ENCODE measurements at regions not wholly inside any gene's neighbourhood (a gene's known extent, or its start where the extent isn't known, plus 50 kb on each side); places are given as distances from the start of the nearest gene placed in this dataset.
A peak's percentile ranks its signal among the peaks of the same experiment; 100 is the strongest.

GRCh38 chr12:114790276-114790675 is 106.3 kb upstream of the TBX3 start:
- DNase-seq (ENCODE audit: low spot score in 2 of 2, unreplicated experiment in 2 of 2): no peak
- no peak for TF ChIP-seq CTCF (IDR thresholded peaks at IDR 0.05; ENCODE audit: unreplicated experiment)
- Mint-ChIP-seq H3K36me3 (no peaks in the 10 kb centered on the region), H3K9me3 (no peaks in the 10 kb centered on the region), H3K4me3 (no peak overlapping the region), H3K27ac (peak overlapping the region; percentile 3), H3K4me1 (peaks cover 20% of the 10 kb centered on the region), H3K27me3 (ENCODE audit: low read depth) (no peaks in the 10 kb centered on the region)

GRCh38 chr12:114789821-114790220 is 105.8 kb upstream of the TBX3 start:
- peaks cover 21% of the 10 kb centered on the region for H3K4me1 Mint-ChIP-seq
- peak overlapping the region; percentile 8 for H3K27ac Mint-ChIP-seq
- no peak for DNase-seq (ENCODE audit: low spot score in 2 of 2, unreplicated experiment in 2 of 2)
- TF ChIP-seq CTCF (IDR thresholded peaks at IDR 0.05; ENCODE audit: unreplicated experiment): no peak
- H3K36me3 Mint-ChIP-seq: peaks cover 2% of the 10 kb centered on the region
- no peaks in the 10 kb centered on the region for H3K27me3 Mint-ChIP-seq (ENCODE audit: low read depth)
- H3K9me3 Mint-ChIP-seq: no peaks in the 10 kb centered on the region
- H3K4me3 Mint-ChIP-seq: no peak overlapping the region

- Mint-ChIP-seq H3K4me1 (peaks cover 27% of the 10 kb centered on the region), H3K9me3 (no peaks in the 10 kb centered on the region), H3K36me3 (peaks cover 2% of the 10 kb centered on the region), H3K27ac (no peak overlapping the region), H3K4me3 (no peak overlapping the region), H3K27me3 (ENCODE audit: low read depth) (no peaks in the 10 kb centered on the region)
- no peak for TF ChIP-seq CTCF (IDR thresholded peaks at IDR 0.05; ENCODE audit: unreplicated experiment)
- DNase-seq (ENCODE audit: low spot score in 2 of 2, unreplicated experiment in 2 of 2): no peak
Measured at GRCh38 chr12:114789276-114789675, 105.3 kb upstream of the TBX3 start.

- no peak for TF ChIP-seq CTCF (IDR thresholded peaks at IDR 0.05; ENCODE audit: unreplicated experiment)
- DNase-seq (ENCODE audit: low spot score in 2 of 2, unreplicated experiment in 2 of 2): no peak
- peaks cover 26% of the 10 kb centered on the region for H3K4me1 Mint-ChIP-seq
- H3K36me3 Mint-ChIP-seq: peaks cover 2% of the 10 kb centered on the region
- H3K4me3 Mint-ChIP-seq: no peak overlapping the region
- peak overlapping the region; percentile 51 for H3K27ac Mint-ChIP-seq
- H3K27me3 Mint-ChIP-seq (ENCODE audit: low read depth): no peaks in the 10 kb centered on the region
- H3K9me3 Mint-ChIP-seq: no peaks in the 10 kb centered on the region
Measured at GRCh38 chr12:114784526-114784925, 100.6 kb upstream of the TBX3 start.

GRCh38 chr12:114783089-114783618 is 99.2 kb upstream of the TBX3 start:
- no peak for DNase-seq (ENCODE audit: low spot score in 2 of 2, unreplicated experiment in 2 of 2)
- Mint-ChIP-seq H3K27me3 (ENCODE audit: low read depth) (no peaks in the 10 kb centered on the region), H3K4me1 (peaks cover 30% of the 10 kb centered on the region), H3K9me3 (no peaks in the 10 kb centered on the region), H3K36me3 (peaks cover 2% of the 10 kb centered on the region), H3K27ac (peak overlapping the region; percentile 84), H3K4me3 (no peak overlapping the region)
- TF ChIP-seq CTCF (IDR thresholded peaks at IDR 0.05; ENCODE audit: unreplicated experiment): no peak
